ENCODE measurements at regions not wholly inside any gene's neighbourhood (a gene's known extent, or its start where the extent isn't known, plus 50 kb on each side); places are given as distances from the start of the nearest gene placed in this dataset.

- no peak for DNase-seq (ENCODE audit: low read depth in 1 of 2, low spot score in 1 of 2)
- TF ChIP-seq REST (IDR thresholded peaks at IDR 0.05; ENCODE audit: insufficient replicate concordance, low read depth) (no peak), GABPA (IDR thresholded peaks at IDR 0.05; ENCODE audit: low read depth) (no peak), CTCF (IDR thresholded peaks at IDR 0.05; ENCODE audit: insufficient read depth, low read length) (no peak), POLR2AphosphoS5 (IDR thresholded peaks at IDR 0.05; ENCODE audit: low read depth) (no peak), SPI1 (IDR thresholded peaks at IDR 0.05; ENCODE audit: borderline replicate concordance, low read depth) (no peak)
- Histone ChIP-seq H3K27me3 (ENCODE audit: insufficient read depth, poor library complexity, severe bottlenecking) (no peaks in the 10 kb centered on the region), H3K27ac (replicated peaks) (no peak overlapping the region), H3K4me3 (replicated peaks; ENCODE audit: insufficient read depth, low read length) (no peak overlapping the region)
Measured at GRCh38 chr3:106431721-106432120, 562.9 kb upstream of the CBLB start.

- Histone ChIP-seq H3K27me3 (ENCODE audit: insufficient read depth, poor library complexity, severe bottlenecking) (no peaks in the 10 kb centered on the region), H3K27ac (replicated peaks) (no peak overlapping the region), H3K4me3 (replicated peaks; ENCODE audit: insufficient read depth, low read length) (no peak overlapping the region)
- DNase-seq (ENCODE audit: low read depth in 1 of 2, low spot score in 1 of 2): no peak
- no peak for TF ChIP-seq REST (IDR thresholded peaks at IDR 0.05; ENCODE audit: insufficient replicate concordance, low read depth)
- no peak for TF ChIP-seq SPI1 (IDR thresholded peaks at IDR 0.05; ENCODE audit: borderline replicate concordance, low read depth)
- no peak for TF ChIP-seq POLR2AphosphoS5 (IDR thresholded peaks at IDR 0.05; ENCODE audit: low read depth)
- TF ChIP-seq GABPA (IDR thresholded peaks at IDR 0.05; ENCODE audit: low read depth): no peak
- TF ChIP-seq CTCF (IDR thresholded peaks at IDR 0.05; ENCODE audit: insufficient read depth, low read length): no peak
Measured at GRCh38 chr3:106435899-106436453, 567.2 kb upstream of the CBLB start.

- Histone ChIP-seq H3K27ac (replicated peaks) (no peak overlapping the region), H3K4me3 (replicated peaks; ENCODE audit: insufficient read depth, low read length) (no peak overlapping the region), H3K27me3 (ENCODE audit: insufficient read depth, poor library complexity, severe bottlenecking) (no peaks in the 10 kb centered on the region)
- DNase-seq (ENCODE audit: low read depth in 1 of 2, low spot score in 1 of 2): no peak
- TF ChIP-seq REST (IDR thresholded peaks at IDR 0.05; ENCODE audit: insufficient replicate concordance, low read depth) (no peak), GABPA (IDR thresholded peaks at IDR 0.05; ENCODE audit: low read depth) (no peak), CTCF (IDR thresholded peaks at IDR 0.05; ENCODE audit: insufficient read depth, low read length) (no peak)
Measured at GRCh38 chr3:106438887-106439286, 570.1 kb upstream of the CBLB start.

All from HL-60 (cell line).